Epithelial cell of proximal tubule (primary cell): ENCODE measurements at regions not wholly inside any gene's neighbourhood (a gene's known extent, or its start where the extent isn't known, plus 50 kb on each side); places are given as distances from the start of the nearest gene placed in this dataset.

Source experiments
- DNase-seq: peaks from one replicate; pipeline ENCODE4 v3.0.0-alpha.2; 2011; ENCODE audit warnings: low read depth
- H3K4me3 ChIP-seq: 2 replicates; pipeline ENCODE4 v1.5.1; 2011; ENCODE audit warnings: low read depth, mild to moderate bottlenecking, low read length
- TF ChIP-seq, protein P1 (sequence below): conservative IDR thresholded peaks from 2 replicates; pipeline ENCODE4 v1.5.1; 2012; ENCODE audit warnings: low read depth, mild to moderate bottlenecking, low read length

DNA sequence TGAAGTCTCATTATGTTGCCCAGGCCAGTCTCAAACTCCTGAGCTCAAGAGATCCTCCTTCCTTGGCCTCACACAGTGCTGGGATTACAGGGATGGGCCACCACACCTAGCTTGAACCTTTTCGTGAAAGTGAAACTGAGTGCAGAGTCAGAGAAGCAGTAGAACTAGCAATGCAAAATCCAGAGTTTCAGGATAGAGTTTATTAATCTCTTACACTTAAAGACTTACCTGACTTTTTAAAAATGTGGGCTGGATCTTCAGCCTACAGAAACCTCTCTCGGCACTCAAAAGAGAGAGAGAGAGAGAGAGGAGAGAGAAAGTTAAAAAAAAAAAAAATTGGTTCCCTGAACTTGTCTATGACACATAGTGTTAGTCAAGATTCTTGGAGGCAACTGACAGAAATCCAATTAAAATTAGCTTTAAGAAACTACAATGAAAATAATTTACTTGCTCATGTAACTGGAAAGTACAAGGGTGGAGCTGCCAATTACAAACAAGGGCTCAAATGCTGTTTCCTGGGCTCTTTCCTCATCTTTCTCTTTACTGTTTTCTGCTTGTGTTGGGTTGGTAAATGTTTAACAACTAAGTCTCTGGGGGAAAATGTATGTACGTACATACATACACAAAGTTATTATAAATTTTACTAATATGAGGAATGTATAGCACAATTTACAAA is 98.1 kb upstream of the CERS6 start:
- no peak overlapping the region for H3K4me3 ChIP-seq
- DNase-seq, result no peak
- TF ChIP-seq, protein P1, sequence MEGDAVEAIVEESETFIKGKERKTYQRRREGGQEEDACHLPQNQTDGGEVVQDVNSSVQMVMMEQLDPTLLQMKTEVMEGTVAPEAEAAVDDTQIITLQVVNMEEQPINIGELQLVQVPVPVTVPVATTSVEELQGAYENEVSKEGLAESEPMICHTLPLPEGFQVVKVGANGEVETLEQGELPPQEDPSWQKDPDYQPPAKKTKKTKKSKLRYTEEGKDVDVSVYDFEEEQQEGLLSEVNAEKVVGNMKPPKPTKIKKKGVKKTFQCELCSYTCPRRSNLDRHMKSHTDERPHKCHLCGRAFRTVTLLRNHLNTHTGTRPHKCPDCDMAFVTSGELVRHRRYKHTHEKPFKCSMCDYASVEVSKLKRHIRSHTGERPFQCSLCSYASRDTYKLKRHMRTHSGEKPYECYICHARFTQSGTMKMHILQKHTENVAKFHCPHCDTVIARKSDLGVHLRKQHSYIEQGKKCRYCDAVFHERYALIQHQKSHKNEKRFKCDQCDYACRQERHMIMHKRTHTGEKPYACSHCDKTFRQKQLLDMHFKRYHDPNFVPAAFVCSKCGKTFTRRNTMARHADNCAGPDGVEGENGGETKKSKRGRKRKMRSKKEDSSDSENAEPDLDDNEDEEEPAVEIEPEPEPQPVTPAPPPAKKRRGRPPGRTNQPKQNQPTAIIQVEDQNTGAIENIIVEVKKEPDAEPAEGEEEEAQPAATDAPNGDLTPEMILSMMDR, result no peak

DNA sequence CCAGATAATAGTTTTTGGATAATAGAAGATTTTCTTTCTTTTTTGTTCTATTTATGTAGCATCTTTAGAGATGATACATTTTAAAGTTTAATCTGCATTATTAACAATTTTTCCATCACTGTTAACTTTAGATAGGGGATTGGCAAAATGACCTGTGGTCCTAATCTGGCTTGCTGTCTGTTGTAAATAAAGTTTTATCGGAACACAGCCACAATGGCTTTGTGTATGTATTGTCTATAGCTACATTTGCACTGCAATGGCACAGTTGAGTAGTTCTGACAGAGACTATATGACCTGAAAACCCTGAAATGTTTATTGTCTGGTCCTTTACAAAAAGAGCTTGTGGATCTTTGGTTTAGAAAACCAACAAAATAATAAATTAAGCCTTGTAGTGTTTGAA is 97.0 kb upstream of the CERS6 start:
- TF ChIP-seq, protein P1, result no peak
- H3K4me3 ChIP-seq, result no peak overlapping the region
- no peak for DNase-seq

DNA sequence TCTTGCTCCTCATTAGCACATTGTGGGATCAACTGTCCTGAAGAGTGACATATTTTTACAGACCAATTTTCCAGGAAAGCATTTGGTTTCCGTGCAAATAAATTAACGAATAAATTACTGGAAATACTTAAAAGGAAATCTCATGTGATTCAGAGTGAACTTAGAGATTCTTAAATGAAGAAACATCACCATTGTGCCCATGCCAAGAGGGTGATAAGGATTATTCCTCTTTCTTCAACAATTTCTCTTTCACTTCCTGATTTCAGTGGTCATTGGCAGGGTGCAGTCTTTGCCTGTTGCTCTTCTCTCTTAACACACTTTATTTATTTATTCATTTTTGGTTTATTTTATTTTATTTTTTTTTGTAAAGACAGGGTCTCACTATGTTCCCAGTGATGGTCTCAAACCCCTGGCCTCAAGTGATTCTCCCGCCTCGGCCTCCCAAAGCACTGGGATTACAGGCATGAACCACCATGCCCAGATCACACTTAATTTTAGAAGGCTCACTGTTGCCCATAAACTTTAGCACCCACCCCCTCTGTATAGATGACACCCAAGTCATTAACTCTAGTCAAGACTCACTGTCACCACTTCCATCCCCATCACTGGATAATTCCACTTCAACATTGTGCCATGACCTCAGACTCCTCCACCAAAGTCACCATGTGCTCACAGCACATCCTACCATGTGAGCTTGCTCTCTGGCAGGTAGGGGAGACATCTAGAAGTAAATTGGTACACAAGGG is 92.6 kb upstream of the CERS6 start:
- no peak for DNase-seq
- TF ChIP-seq, protein P1, result no peak
- no peak overlapping the region for H3K4me3 ChIP-seq

DNA sequence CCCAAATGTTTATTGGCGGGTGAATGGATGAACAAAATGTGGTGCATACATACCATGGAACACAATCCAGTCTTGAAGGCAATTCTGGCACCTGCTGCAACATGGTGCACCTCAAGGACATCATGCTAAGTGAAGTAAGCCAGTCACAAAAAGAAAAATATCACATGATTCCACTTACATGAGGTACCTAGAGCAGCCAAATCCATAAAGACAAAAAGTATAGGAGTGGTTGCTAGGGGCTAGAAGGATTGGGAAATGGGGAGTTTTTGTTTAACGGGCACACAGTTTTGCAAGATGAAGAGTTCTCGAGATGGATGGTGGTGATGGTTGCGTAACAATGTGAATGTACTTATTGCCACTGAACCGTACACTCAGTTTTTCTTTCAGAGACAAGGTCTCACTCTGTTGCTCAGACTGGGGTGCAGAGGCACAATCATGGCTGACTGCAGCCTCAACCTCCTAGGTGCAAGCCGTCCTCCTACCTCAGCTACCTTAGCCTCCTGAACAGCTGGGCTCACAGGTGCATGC is 90.9 kb upstream of the CERS6 start:
- DNase-seq, result no peak
- no peak overlapping the region for H3K4me3 ChIP-seq
- TF ChIP-seq, protein P1, result no peak

DNA sequence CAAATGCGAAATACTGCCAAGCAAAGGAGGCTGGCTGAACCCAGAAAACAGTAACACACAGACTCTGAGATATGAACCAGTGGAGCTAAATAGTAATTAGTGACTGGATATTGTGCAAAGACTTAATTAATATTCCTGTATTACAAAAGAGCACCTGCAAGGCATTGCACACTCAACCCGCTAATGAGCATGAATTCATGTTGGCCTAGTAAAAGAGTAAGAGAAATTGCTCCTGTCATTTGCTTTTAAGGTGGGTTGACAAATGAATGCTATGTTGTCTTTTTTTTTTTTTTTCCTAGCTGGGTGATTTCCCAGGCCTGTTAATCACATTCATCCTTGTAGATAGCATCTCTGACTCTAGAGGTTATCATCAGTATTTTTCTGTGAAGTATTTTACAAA is 87.0 kb upstream of the CERS6 start:
- DNase-seq, result no peak
- TF ChIP-seq, protein P1, result no peak
- no peak overlapping the region for H3K4me3 ChIP-seq

DNA sequence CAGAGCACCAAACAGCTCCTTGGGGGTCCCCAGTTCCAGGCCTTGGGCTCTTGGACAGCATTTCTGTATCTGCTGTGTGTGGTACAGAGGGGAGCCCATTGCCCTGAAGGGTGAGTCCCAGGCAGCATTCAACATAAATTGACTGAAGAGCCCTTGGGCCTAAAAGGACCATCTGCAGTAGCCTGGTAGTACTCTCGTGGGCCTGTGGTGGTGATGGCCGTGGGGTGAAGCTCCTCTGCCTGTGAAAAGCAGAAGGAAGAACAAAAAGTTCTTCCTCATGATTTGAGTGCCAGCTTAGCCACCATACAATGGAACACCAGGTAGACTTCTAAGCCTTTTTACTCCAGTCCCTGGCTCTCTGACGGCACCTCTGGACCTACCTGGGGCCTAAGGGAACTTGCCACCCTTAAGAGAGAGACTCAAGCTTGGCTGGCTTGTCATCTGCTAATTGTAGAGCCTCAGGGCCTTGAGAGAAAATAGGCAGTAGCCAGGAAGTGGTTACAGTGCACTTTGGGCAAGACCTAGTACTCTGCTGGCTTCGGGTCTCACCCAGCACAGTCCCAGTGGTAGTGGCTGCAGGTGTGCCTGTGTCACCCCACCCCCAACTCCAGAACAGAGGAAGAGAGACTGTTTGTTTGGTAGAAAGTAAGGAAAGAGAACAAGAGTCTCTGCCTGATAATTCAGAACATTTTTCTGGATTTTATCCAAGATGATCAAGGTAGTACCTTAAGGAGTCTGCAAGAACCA is 84.6 kb upstream of the CERS6 start:
- no peak for DNase-seq
- H3K4me3 ChIP-seq, result no peak overlapping the region
- TF ChIP-seq, protein P1, result no peak
